ENCODE measurements at regions not wholly inside any gene's neighbourhood (a gene's known extent, or its start where the extent isn't known, plus 50 kb on each side); places are given as distances from the start of the nearest gene placed in this dataset.

- no peak overlapping the region for H3K4ac ChIP-seq (ENCODE audit: low read depth, low read length)
- peaks cover 10 to 23% of the 10 kb centered on the region in 2 experiments for H3K9me3 Mint-ChIP-seq
- no peak overlapping the region for H3K9ac ChIP-seq (ENCODE audit: extremely low read depth, insufficient read length, low read length)
- no peak overlapping the region for H3K27ac ChIP-seq (ENCODE audit: insufficient read length, low read depth, low read length)
- no peaks in the 10 kb centered on the region for H3K79me2 ChIP-seq (ENCODE audit: insufficient read depth, low read length)
- no peak overlapping the region for H3K23ac ChIP-seq (ENCODE audit: insufficient read length, low read depth, low read length)
- H4K8ac ChIP-seq (replicated peaks; ENCODE audit: insufficient read length, low read depth, low read length): no peak overlapping the region
- H3K14ac ChIP-seq (ENCODE audit: insufficient read depth, low read length): no peak overlapping the region
- no peak overlapping the region for H2BK5ac ChIP-seq (ENCODE audit: insufficient read length, low read length)
- no peak overlapping the region for H2BK12ac ChIP-seq (ENCODE audit: insufficient read length, low read depth, low read length)
- no peak overlapping the region for H2BK120ac ChIP-seq (ENCODE audit: low read depth, low read length, poor library complexity, severe bottlenecking)
- H3K4me1 Mint-ChIP-seq: peaks cover 3 to 10% of the 10 kb centered on the region in 2 experiments
- WGBS (ENCODE audit: extremely low coverage, insufficient read length, low lambda C conversion rate): no CpG with 5 or more reads among the region's 4 CpGs
- no peak overlapping the region for H3K4me3 Mint-ChIP-seq
- no peak overlapping the region for H4K91ac ChIP-seq (ENCODE audit: insufficient read length, low read depth, low read length)
- peaks cover 10 to 28% (median 17%) of the 10 kb centered on the region in 3 experiments for H3K36me3 Mint-ChIP-seq (ENCODE audit: insufficient read depth in 1 of 3, low read depth in 3 of 3)
- H3K27me3 Mint-ChIP-seq (ENCODE audit: low read depth): peaks cover 17% of the 10 kb centered on the region
- H3K18ac ChIP-seq (ENCODE audit: insufficient read length, low read depth, low read length): no peak overlapping the region
- H2BK20ac ChIP-seq (ENCODE audit: low read depth, low read length, poor library complexity, severe bottlenecking): no peak overlapping the region
- H2BK15ac ChIP-seq (ENCODE audit: low read depth, low read length): no peak overlapping the region
- no peaks in the 10 kb centered on the region for H3K23me2 ChIP-seq (ENCODE audit: insufficient read length, low read depth, low read length, poor library complexity, severe bottlenecking)
- H3K9me3 ChIP-seq (ENCODE audit: control insufficient read depth, low read depth, low read length): no peaks in the 10 kb centered on the region
- H2AK5ac ChIP-seq (ENCODE audit: insufficient read length, low read length): no peak overlapping the region
- no peak for DNase-seq
- H2AFZ ChIP-seq (ENCODE audit: low read length): no peak overlapping the region
- H4K20me1 ChIP-seq (ENCODE audit: control insufficient read depth, insufficient read depth, insufficient read length): no peaks in the 10 kb centered on the region
- H3K56ac ChIP-seq (ENCODE audit: insufficient read length, low read depth, low read length): no peak overlapping the region
- TF ChIP-seq, protein P1, sequence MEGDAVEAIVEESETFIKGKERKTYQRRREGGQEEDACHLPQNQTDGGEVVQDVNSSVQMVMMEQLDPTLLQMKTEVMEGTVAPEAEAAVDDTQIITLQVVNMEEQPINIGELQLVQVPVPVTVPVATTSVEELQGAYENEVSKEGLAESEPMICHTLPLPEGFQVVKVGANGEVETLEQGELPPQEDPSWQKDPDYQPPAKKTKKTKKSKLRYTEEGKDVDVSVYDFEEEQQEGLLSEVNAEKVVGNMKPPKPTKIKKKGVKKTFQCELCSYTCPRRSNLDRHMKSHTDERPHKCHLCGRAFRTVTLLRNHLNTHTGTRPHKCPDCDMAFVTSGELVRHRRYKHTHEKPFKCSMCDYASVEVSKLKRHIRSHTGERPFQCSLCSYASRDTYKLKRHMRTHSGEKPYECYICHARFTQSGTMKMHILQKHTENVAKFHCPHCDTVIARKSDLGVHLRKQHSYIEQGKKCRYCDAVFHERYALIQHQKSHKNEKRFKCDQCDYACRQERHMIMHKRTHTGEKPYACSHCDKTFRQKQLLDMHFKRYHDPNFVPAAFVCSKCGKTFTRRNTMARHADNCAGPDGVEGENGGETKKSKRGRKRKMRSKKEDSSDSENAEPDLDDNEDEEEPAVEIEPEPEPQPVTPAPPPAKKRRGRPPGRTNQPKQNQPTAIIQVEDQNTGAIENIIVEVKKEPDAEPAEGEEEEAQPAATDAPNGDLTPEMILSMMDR (conservative IDR thresholded peaks at IDR 0.05): no peak
- H3K4me2 ChIP-seq (ENCODE audit: insufficient read depth, insufficient read length, low read length): no peak overlapping the region
- H4K5ac ChIP-seq (ENCODE audit: insufficient read length, low read depth, low read length): no peak overlapping the region
- no peaks in the 10 kb centered on the region; the same call in 1 of the 2 replicates for H3K27me3 ChIP-seq (ENCODE audit: insufficient read depth, low read length)
- no peak overlapping the region for H3T11ph ChIP-seq (ENCODE audit: low read length)
- H3K27ac Mint-ChIP-seq: no peak overlapping the region
- no peaks in the 10 kb centered on the region for H3K4me1 ChIP-seq (ENCODE audit: insufficient read depth, low read length)
- H3K79me1 ChIP-seq (ENCODE audit: insufficient read depth, low read depth, low read length, poor library complexity, severe bottlenecking): no peaks in the 10 kb centered on the region
Observed at GRCh38 chr1:232238009-232238408, 391.9 kb downstream of the SIPA1L2 start.
